Activated T-cell treated with anti-CD3 and anti-CD28 coated beads, Interleukin-2, amount 50 U/mL, for 1 hour (primary cell): ENCODE measurements at regions not wholly inside any gene's neighbourhood (a gene's known extent, or its start where the extent isn't known, plus 50 kb on each side); places are given as distances from the start of the nearest gene placed in this dataset.
"Not testable (repeated sequence)": the region's sequence is repeated elsewhere in the genome, so short reads cannot be mapped to it uniquely, and the experiment has no call there.

Experiments
- DNase-seq: peaks from one replicate; pipeline ENCODE4 v3.0.0-alpha.2; 2020

DNA sequence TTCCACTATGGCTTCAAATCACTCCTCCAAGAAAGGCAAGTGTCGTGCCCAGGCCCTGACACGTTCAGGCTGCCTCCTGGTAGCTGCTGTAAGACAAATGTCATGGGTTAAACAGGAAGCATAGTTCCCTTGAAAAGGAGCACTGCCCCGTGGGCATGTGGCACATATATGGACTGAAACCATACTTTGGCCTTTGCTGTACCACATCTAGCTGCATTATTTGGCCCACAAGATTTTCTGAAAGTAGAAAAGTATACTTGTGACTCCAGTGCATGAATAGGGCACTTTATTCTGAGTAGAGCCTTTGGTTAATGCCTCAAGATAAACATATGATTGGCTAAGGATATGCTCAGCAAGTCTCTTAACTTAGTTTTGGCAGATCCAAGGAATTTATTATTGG is 218.7 kb upstream of the EGLN3 start:
- DNase-seq, result no peak

- DNase-seq, result no peak
These were observed 217.8 kb upstream of the EGLN3 start for GRCh38 chr14:34168656-34169055.

GRCh38 chr14:34165847-34166350 is 215.0 kb upstream of the EGLN3 start:
- no peak for DNase-seq

DNA sequence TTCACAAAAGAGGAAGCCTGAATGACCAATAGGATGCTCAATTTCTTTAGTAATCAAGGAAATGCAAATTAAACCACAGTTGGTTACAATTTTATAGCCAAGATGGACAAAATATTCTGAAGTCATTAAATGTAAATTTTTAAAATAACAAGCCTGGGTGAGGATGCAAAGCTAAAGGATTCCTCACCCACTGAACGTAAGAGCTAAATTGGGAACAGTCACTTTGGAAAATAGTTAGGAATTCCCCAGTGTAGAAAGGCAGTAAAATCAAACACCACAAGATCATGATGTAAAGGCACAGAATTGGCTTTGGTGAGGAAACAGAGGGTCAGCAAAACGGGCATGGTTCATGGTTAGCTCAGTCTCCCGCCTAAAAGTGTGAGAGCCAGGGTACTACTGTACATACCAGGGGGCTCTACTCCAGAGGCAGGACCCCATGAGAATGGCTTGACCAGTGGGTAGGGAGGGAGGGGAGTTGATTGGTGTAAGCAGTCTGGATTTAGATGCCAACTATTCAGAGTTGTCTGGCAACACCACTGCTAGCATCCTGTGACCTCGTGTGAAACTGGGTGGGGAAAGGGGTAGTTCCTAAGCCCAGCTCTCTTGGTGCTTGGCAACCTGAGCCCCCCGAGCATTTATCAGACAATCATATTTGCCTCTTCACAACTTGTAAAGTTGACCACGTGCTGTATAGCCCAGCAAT is 213.4 kb upstream of the EGLN3 start:
- no peak for DNase-seq

GRCh38 chr14:34161351-34162082 is 210.6 kb upstream of the EGLN3 start:
- no peak for DNase-seq

DNA sequence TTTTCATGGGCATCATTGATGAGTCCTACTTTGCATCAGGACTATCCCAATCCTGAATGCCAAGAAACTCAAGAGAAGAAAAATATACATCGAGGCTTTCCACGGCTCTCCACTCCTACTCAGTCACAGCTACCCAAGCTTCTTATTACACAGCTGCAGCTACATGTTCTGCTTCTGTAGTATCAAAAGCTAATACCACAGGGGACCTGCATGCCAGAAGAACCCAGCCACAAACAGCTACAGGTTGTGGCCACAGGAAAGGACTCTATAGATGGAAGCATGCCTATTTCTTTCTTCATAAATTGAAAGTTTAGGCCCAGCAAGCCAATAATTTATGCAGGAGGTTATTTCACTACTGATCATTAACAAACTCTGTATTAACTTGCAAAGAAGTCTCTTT is 209.7 kb upstream of the EGLN3 start:
- DNase-seq, result no peak

- no peak for DNase-seq
These were observed 206.8 kb upstream of the EGLN3 start for GRCh38 chr14:34157651-34158050.

DNA sequence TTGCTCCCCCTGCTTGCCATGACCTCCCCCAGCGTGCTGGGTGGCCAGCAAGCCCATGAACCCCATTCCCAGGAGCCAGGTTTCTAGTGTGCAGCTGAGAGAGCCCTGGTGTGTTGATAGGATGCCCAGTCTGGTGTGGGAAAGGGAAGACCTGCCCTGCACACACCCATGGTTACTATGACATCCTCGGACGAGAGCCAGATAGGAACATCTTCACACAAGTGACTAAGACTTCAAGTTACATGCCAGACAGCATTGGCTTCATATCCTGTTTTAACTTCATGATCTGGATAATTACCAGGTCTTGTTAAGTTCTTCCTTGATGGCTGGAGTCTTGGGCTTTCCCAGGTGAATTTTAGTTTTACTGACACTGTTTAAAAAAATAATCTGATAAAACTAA is 196.6 kb upstream of the EGLN3 start:
- DNase-seq, result no peak

DNA sequence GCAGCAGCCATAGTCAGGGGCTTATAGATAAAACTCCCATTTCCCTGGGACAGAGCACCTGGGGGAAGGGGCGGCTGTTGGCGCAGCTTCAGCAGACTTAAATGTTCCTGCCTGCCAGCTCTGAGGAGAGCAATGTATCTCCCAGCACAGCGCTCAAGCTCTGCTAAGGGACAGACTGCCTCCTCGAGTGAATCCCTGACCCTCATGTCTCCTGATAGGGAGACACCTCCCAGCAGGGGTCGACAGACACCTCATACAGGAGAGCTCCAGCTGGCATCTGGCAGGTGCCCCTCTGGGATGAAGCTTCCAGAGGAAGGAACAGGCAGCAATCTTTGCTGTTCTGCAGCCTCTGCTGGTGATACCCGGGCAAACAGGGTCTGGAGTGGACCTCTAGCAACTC is 189.3 kb upstream of the EGLN3 start:
- DNase-seq, result not testable (repeated sequence)

- not testable (repeated sequence) for DNase-seq
These were observed 188.6 kb upstream of the EGLN3 start for GRCh38 chr14:34139160-34140121.

GRCh38 chr14:34138175-34138574 is 187.3 kb upstream of the EGLN3 start:
- no peak for DNase-seq

DNA sequence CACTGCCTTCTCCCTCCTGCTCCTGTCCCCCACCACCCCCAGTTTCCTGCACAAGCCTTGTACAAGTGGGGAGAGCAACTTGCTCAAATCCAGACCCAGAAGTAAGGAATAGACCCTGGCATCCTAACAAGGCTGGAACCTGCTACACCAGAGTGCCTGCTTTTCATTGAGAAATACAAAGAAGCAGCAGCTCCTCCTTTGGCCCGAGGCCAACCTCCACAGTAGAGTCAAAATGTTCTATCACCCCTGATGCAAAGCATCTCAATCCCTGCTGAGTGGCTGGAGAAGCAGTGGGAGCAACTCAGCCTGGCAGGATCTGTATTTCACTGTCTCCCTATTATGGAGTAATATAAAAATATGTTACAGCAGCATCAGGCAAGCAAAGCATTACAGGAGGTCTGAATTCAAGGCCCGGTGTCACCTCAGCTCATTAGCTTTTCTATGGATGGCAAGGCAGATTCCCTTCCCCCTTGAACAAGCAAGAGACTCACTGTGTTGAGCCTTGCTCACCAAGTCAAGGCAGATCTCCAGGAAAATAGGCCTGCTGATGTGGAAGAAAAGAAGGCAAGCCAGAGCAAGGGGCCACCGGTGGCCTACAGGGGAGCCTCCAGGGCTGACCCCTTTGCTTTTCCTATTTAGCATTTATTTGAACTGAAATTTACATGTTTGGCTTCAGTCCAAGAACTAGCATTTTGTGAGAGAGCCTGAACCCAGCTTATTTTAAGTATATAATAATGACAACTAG is 186.3 kb upstream of the EGLN3 start:
- DNase-seq, result no peak

- DNase-seq, result no peak
These were observed 184.6 kb upstream of the EGLN3 start for GRCh38 chr14:34135492-34135891.

- no peak for DNase-seq
These were observed 183.6 kb upstream of the EGLN3 start for GRCh38 chr14:34134484-34134883.

- no peak for DNase-seq
These were observed 179.2 kb upstream of the EGLN3 start for GRCh38 chr14:34129927-34130552.

DNA sequence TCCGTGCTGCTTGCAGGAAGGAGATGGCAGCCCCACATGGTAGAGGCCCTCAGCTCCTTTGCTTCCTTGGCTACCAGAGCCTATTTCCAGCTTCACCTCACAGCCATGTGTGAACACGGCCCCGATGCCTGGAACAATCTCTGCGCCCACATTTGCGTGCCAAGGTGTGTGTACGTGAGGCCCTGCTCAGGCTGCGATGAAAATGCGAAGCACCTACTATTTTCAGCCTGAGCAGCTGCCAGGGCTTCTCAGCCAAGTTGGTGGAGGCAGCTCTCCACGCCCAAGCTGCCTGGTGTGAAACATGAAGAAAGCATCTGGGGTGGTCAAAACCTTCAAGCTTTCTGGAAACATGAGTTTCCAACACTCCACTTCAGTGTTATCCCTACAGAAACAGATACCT is 177.8 kb upstream of the EGLN3 start:
- no peak for DNase-seq

GRCh38 chr14:34126586-34126985 is 175.7 kb upstream of the EGLN3 start:
- no peak for DNase-seq

- no peak for DNase-seq
These were observed 173.7 kb upstream of the EGLN3 start for GRCh38 chr14:34124585-34124984.

GRCh38 chr14:34122650-34123049 is 171.8 kb upstream of the EGLN3 start:
- DNase-seq, result no peak

DNA sequence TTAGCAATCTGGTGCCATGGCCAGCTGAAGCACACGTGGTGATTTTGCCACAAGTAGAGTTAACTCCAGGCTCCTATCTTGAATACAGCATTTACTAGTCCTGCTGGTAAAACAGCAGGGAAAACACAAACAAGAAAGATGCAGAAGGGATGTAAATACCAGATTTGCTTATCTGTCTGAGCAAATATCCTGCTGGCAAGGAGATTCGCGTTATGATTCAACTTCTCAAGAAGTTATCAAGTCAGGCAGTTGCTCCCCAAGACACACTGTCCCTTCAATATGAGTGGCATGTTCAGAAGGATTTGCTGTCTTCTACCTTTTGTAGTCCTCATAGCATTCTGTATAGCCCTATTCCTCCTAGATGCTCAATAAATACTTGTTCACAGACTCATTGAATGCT is 171.2 kb upstream of the EGLN3 start:
- no peak for DNase-seq

GRCh38 chr14:34120185-34120977 is 169.5 kb upstream of the EGLN3 start:
- DNase-seq, result no peak
